GM12878 (cell line): ENCODE measurements at regions not wholly inside any gene's neighbourhood (a gene's known extent, or its start where the extent isn't known, plus 50 kb on each side); places are given as distances from the start of the nearest gene placed in this dataset.

Experiments
- ATAC-seq: fragments of 200-7000 bp; cut with Tn5 transposase; 3 replicates; pipeline ENCODE4 v1.9.1; 2020; ENCODE audit warnings: mild to moderate bottlenecking, moderate library complexity
- BruUV-seq: library from RNA; stranded (reverse); fragments of 400-500 nt; replicated peaks from 2 replicates; lab custom pipeline; 2021; lab: Mats Ljungman, UMichigan
- CTCF ChIA-PET: fragments of 300-600 bp; sonication (Branson Sonifier 250); formaldehyde crosslinking; extraction: SDS; loops from one replicate; lab custom pipeline; 2021; ENCODE audit warnings: inconsistent platforms; lab: Yijun Ruan, JAX
- POLR2A ChIA-PET: fragments of 350-600 bp; formaldehyde crosslinking; extraction: SDS; loops from one replicate; lab custom pipeline; 2021; ENCODE audit warnings: inconsistent platforms; lab: Charles Lee
- RAD21 ChIA-PET: fragments of 300-600 bp; sonication (Branson Sonifier 250); formaldehyde crosslinking; loops from one replicate; lab custom pipeline; 2023; ENCODE audit warnings: antibody characterized with exemption; ENCODE audit not compliant: unreplicated experiment; lab: Charles Lee
- SMC1A ChIA-PET: fragments of 300-600 bp; sonication (Branson Sonifier 250); formaldehyde crosslinking; loops from one replicate; lab custom pipeline; 2023; ENCODE audit not compliant: unreplicated experiment, uncharacterized antibody; lab: Charles Lee
- DNase-seq: peaks from one replicate; pipeline ENCODE4 v3.0.0-alpha.2; 2011; ENCODE audit warnings: low read depth, low spot score
- FAIRE-seq: peaks from 3 replicates; lab custom pipeline; 2011; peaks lifted over from hg19 to GRCh38; lab: Jason Lieb, UNC
- H2AFZ ChIP-seq: 2 replicates; pipeline ENCODE4 v1.6.0; 2011; ENCODE audit warnings: low read depth, low read length, control low read depth; ENCODE audit not compliant: control insufficient read depth
- H3K27ac ChIP-seq: 2 replicates; pipeline ENCODE4 v1.5.1; 2011; ENCODE audit warnings: control low read depth; ENCODE audit not compliant: control insufficient read depth, insufficient read depth
- H3K27me3 ChIP-seq, 2 experiments: replicated peaks in 1 of 2; 2 replicates each; pipeline versions ENCODE4 v1.6.0 to v1.6.1; 2011; ENCODE audit warnings: low read length in 1 of 2; ENCODE audit not compliant: control insufficient read depth in 2 of 2, insufficient read depth in 2 of 2
- H3K36me3 ChIP-seq, 2 experiments: 2 replicates each; pipeline ENCODE4 v1.5.1; 2011; ENCODE audit warnings: low read length in 1 of 2; ENCODE audit not compliant: control insufficient read depth in 2 of 2, insufficient read depth in 2 of 2
- H3K4me1 ChIP-seq: 2 replicates; pipeline ENCODE4 v1.6.1; 2011; ENCODE audit warnings: mild to moderate bottlenecking, low read length, moderate library complexity, mixed read lengths; ENCODE audit not compliant: control insufficient read depth, insufficient read depth
- H3K4me2 ChIP-seq: 2 replicates; pipeline ENCODE4 v1.6.0; 2011; ENCODE audit warnings: control low read depth; ENCODE audit not compliant: control insufficient read depth, insufficient read depth
- H3K4me3 ChIP-seq: fragments of 200-600 bp; sonication (generic); 2 replicates; pipeline ENCODE4 v1.5.1; 2016
- H3K79me2 ChIP-seq: 2 replicates; pipeline ENCODE4 v1.6.0; 2011; ENCODE audit warnings: low read length; ENCODE audit not compliant: control insufficient read depth, insufficient read depth
- H3K9ac ChIP-seq: 2 replicates; pipeline ENCODE4 v1.8.0; 2011; ENCODE audit warnings: low read length, control low read depth, mixed read lengths; ENCODE audit not compliant: control insufficient read depth, insufficient read depth
- H3K9me3 ChIP-seq: replicated peaks from 3 replicates; pipeline ENCODE4 v1.5.1; 2011; ENCODE audit warnings: mild to moderate bottlenecking, low read length; ENCODE audit not compliant: control insufficient read depth, insufficient read depth
- H4K20me1 ChIP-seq: 2 replicates; pipeline ENCODE4 v1.6.0; 2011; ENCODE audit not compliant: control insufficient read depth, insufficient read depth
- ATF7 ChIP-seq: fragments of 450-650 bp; IDR thresholded peaks from 2 replicates; pipeline ENCODE4 v1.6.1; 2016; ENCODE audit warnings: low read depth, mild to moderate bottlenecking
- MEF2B ChIP-seq: fragments of 450-650 bp; IDR thresholded peaks from 2 replicates; pipeline ENCODE4 v1.6.1; 2018; ENCODE audit warnings: mild to moderate bottlenecking, moderate library complexity; ENCODE audit not compliant: partially characterized antibody, poor library complexity, severe bottlenecking
- MTA3 ChIP-seq: IDR thresholded peaks from 2 replicates; pipeline ENCODE4 v1.6.1; 2012; ENCODE audit warnings: low read length, inconsistent platforms, borderline replicate concordance
- NFYB ChIP-seq: IDR thresholded peaks from 2 replicates; pipeline ENCODE4 v1.6.1; 2011; ENCODE audit warnings: low read depth, mild to moderate bottlenecking, low read length, improper control_type of control experiment, moderate library complexity; ENCODE audit not compliant: insufficient read depth
- POLR2A ChIP-seq: IDR thresholded peaks from 2 replicates; pipeline ENCODE4 v1.6.1; 2011; ENCODE audit warnings: low read depth, mild to moderate bottlenecking, low read length
- RFX5 ChIP-seq: IDR thresholded peaks from 2 replicates; pipeline ENCODE4 v1.6.1; 2011; ENCODE audit warnings: low read depth, low read length, improper control_type of control experiment
- SIX5 ChIP-seq: IDR thresholded peaks from 2 replicates; pipeline ENCODE4 v1.6.1; 2011; ENCODE audit warnings: mild to moderate bottlenecking, low read depth, low read length, moderate library complexity; ENCODE audit not compliant: severe bottlenecking
- ZBTB40 ChIP-seq: fragments of 450-650 bp; IDR thresholded peaks from 2 replicates; pipeline ENCODE4 v1.6.1; 2016; ENCODE audit warnings: mild to moderate bottlenecking, moderate library complexity, borderline replicate concordance
- ZNF592 ChIP-seq: fragments of 450-650 bp; IDR thresholded peaks from 2 replicates; pipeline ENCODE4 v1.6.1; 2017; ENCODE audit warnings: mild to moderate bottlenecking, moderate library complexity
- WGBS: methylation state at CpG from one replicate; pipeline ENCODE4 v1.1.6; 2016; ENCODE audit warnings: low lambda C conversion rate; ENCODE audit not compliant: insufficient replicate concordance, insufficient coverage; ENCODE audit errors: missing lambda C conversion rate; 5-methylcytosine and 5-hydroxymethylcytosine counted together
- in situ Hi-C: fragments of 300-500 bp; cut with MboI; formaldehyde crosslinking; loops from 9 replicates; pipeline ENCODE4 v1.14.3; 2018; ENCODE audit warnings: mixed read lengths
- intact Hi-C: fragments of 100-400 bp; cut with micrococcal nuclease; formaldehyde crosslinking; loops from one replicate; pipeline ENCODE4 v1.14.2; 2022; ENCODE audit not compliant: unreplicated experiment
- TF ChIP-seq, protein P1 (sequence below): IDR thresholded peaks from 2 replicates; pipeline ENCODE4 v1.6.1; 2011; ENCODE audit warnings: borderline replicate concordance, low read depth, mild to moderate bottlenecking, moderate library complexity, low read length; ENCODE audit not compliant: insufficient read depth, poor library complexity, severe bottlenecking
- TF ChIP-seq, protein P2 (sequence below): IDR thresholded peaks from 2 replicates; pipeline ENCODE4 v1.6.1; 2012; ENCODE audit warnings: low read depth, low read length, improper control_type of control experiment

DNA sequence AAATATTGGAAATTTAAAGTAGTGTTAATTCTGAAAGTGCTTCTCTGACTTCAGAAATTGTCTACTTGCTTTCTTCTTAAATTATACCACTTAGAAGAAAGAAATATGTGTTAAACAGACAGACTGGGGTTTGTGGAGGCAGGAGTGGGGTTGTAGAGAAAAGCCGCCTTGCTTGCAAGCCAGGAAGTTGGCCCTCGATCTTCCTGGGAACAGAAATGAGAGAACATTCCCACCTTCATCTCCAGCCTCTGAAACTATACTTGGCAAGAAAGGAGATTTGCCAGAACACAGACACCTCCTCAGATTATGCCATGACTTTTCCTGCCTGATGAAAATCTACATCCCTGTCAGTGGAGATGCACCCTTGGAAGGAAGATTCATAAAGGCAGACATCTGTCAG is 171.2 kb upstream of the CHRM2 start:
- Histone ChIP-seq H3K9me3 (no peaks in the 10 kb centered on the region), H3K9ac (no peak overlapping the region), H3K79me2 (no peaks in the 10 kb centered on the region), H4K20me1 (no peaks in the 10 kb centered on the region), H3K27ac (no peak overlapping the region), H3K36me3 (no peaks in the 10 kb centered on the region), H3K4me2 (no peak overlapping the region), H3K27me3 (no peaks in the 10 kb centered on the region), H3K4me1 (no peaks in the 10 kb centered on the region), H2AFZ (no peak overlapping the region), H3K4me3 (no peak overlapping the region)
- ATAC-seq (no peak), DNase-seq (no peak), FAIRE-seq (no peak)
- in situ Hi-C loops (no loop called here), intact Hi-C loops (no loop called here)
- POLR2A ChIA-PET: no interaction called here
- TF ChIP-seq ATF7 (no peak), MTA3 (no peak), ZNF592 (no peak), RFX5 (no peak), NFYB (no peak), ZBTB40 (no peak), SIX5 (no peak), POLR2A (no peak), MEF2B (no peak)
- TF ChIP-seq, protein P1, sequence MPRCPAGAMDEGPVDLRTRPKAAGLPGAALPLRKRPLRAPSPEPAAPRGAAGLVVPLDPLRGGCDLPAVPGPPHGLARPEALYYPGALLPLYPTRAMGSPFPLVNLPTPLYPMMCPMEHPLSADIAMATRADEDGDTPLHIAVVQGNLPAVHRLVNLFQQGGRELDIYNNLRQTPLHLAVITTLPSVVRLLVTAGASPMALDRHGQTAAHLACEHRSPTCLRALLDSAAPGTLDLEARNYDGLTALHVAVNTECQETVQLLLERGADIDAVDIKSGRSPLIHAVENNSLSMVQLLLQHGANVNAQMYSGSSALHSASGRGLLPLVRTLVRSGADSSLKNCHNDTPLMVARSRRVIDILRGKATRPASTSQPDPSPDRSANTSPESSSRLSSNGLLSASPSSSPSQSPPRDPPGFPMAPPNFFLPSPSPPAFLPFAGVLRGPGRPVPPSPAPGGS: no peak
- TF ChIP-seq, protein P2, sequence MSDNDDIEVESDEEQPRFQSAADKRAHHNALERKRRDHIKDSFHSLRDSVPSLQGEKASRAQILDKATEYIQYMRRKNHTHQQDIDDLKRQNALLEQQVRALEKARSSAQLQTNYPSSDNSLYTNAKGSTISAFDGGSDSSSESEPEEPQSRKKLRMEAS: no peak
- RAD21 ChIA-PET: no interaction called here
- WGBS: 42% methylated on average over 2 of the region's 2 CpGs
- BruUV-seq: no TSS peak
- CTCF ChIA-PET: interaction anchor here (0.5 kb wide), 1 partner anchor 12 kb away, joined by 3 read pairs; no protein-coding TSS in a partner anchor
- SMC1A ChIA-PET: no interaction called here
